SJSA1 (cell line): ENCODE measurements at regions not wholly inside any gene's neighbourhood (a gene's known extent, or its start where the extent isn't known, plus 50 kb on each side); places are given as distances from the start of the nearest gene placed in this dataset.
A peak's percentile ranks its signal among the peaks of the same experiment; 100 is the strongest.
"Not testable (repeated sequence)": the region's sequence is repeated elsewhere in the genome, so short reads cannot be mapped to it uniquely, and the experiment has no call there.

Experiments
- DNase-seq, 2 experiments: peaks; one replicate each; pipeline ENCODE4 v3.0.0-alpha.2; 2015 to 2020; ENCODE audit warnings: low spot score in 2 of 2, low read depth in 1 of 2
- H3K27ac ChIP-seq: fragments of 250-450 bp; sonication (Bioruptor Pico); 2 replicates; pipeline ENCODE4 v1.5.1; 2020; ENCODE audit warnings: mild to moderate bottlenecking, moderate library complexity
- H3K27me3 ChIP-seq: fragments of 250-450 bp; sonication (Bioruptor Pico); replicated peaks from 2 replicates; pipeline ENCODE4 v1.5.1; 2020; ENCODE audit warnings: mild to moderate bottlenecking, moderate library complexity
- H3K36me3 ChIP-seq: fragments of 250-450 bp; sonication (Bioruptor Pico); 2 replicates; pipeline ENCODE4 v1.5.1; 2020; ENCODE audit warnings: mild to moderate bottlenecking
- H3K4me1 ChIP-seq: fragments of 250-450 bp; sonication (Bioruptor Pico); replicated peaks from 2 replicates; pipeline ENCODE4 v1.6.1; 2021; ENCODE audit warnings: mild to moderate bottlenecking
- H3K4me3 ChIP-seq: fragments of 250-450 bp; sonication (Bioruptor Pico); 2 replicates; pipeline ENCODE4 v1.5.1; 2020; ENCODE audit warnings: mild to moderate bottlenecking
- H3K9me3 ChIP-seq: fragments of 250-450 bp; sonication (Bioruptor Pico); replicated peaks from 2 replicates; pipeline ENCODE4 v1.5.1; 2020; ENCODE audit warnings: mild to moderate bottlenecking

GRCh38 chr16:87199379-87199778 is 117.8 kb downstream of the C16orf95 start:
- H3K4me1 ChIP-seq, result peaks cover 61% of the 10 kb centered on the region
- no peak overlapping the region for H3K27ac ChIP-seq
- H3K36me3 ChIP-seq, result no peaks in the 10 kb centered on the region; the same call in 1 of the 2 replicates
- no peak overlapping the region for H3K4me3 ChIP-seq
- no peaks in the 10 kb centered on the region; the same call in 1 of the 2 replicates for H3K9me3 ChIP-seq
- no peak for DNase-seq
- H3K27me3 ChIP-seq, result no peaks in the 10 kb centered on the region

GRCh38 chr16:87199901-87200300 is 117.3 kb downstream of the C16orf95 start:
- no peak for DNase-seq
- H3K27ac ChIP-seq, result no peak overlapping the region
- no peaks in the 10 kb centered on the region; the same call in 1 of the 2 replicates for H3K9me3 ChIP-seq
- H3K27me3 ChIP-seq, result no peaks in the 10 kb centered on the region
- H3K4me1 ChIP-seq, result peaks cover 64% of the 10 kb centered on the region
- no peak overlapping the region for H3K4me3 ChIP-seq
- H3K36me3 ChIP-seq, result no peaks in the 10 kb centered on the region; the same call in 1 of the 2 replicates

GRCh38 chr16:87200637-87201036 is 116.6 kb downstream of the C16orf95 start:
- H3K27ac ChIP-seq, result peak overlapping the region; percentile 72

GRCh38 chr16:87201052-87201451 is 116.1 kb downstream of the C16orf95 start:
- H3K9me3 ChIP-seq, result no peaks in the 10 kb centered on the region
- H3K27ac ChIP-seq, result peak overlapping the region; percentile 72
- DNase-seq, result peak; percentile 90 to 94
- H3K4me3 ChIP-seq, result no peak overlapping the region
- peaks cover 62% of the 10 kb centered on the region for H3K4me1 ChIP-seq
- H3K27me3 ChIP-seq, result no peaks in the 10 kb centered on the region
- H3K36me3 ChIP-seq, result no peaks in the 10 kb centered on the region

More at GRCh38 chr16:87200637-87201036, 116.6 kb downstream of the C16orf95 start:
- no peak for DNase-seq
- Histone ChIP-seq H3K36me3 (no peaks in the 10 kb centered on the region), H3K4me3 (no peak overlapping the region), H3K4me1 (peaks cover 62% of the 10 kb centered on the region), H3K27me3 (no peaks in the 10 kb centered on the region), H3K9me3 (no peaks in the 10 kb centered on the region; the same call in 1 of the 2 replicates)

- peak overlapping the region; percentile 72 for H3K27ac ChIP-seq
- no peak overlapping the region for H3K4me3 ChIP-seq
- H3K4me1 ChIP-seq, result peaks cover 65% of the 10 kb centered on the region
- H3K27me3 ChIP-seq, result no peaks in the 10 kb centered on the region
- no peaks in the 10 kb centered on the region for H3K36me3 ChIP-seq
- no peaks in the 10 kb centered on the region for H3K9me3 ChIP-seq
- DNase-seq, result no peak
Measured at GRCh38 chr16:87201790-87202189, 115.4 kb downstream of the C16orf95 start.

- H3K4me1 ChIP-seq, result peaks cover 71% of the 10 kb centered on the region
- H3K4me3 ChIP-seq, result no peak overlapping the region
- no peaks in the 10 kb centered on the region for H3K27me3 ChIP-seq
- no peaks in the 10 kb centered on the region for H3K36me3 ChIP-seq
- peak overlapping the region; percentile 72 for H3K27ac ChIP-seq
- H3K9me3 ChIP-seq, result no peaks in the 10 kb centered on the region
- peak in 1 of 2 experiments; percentile 66 for DNase-seq
Measured at GRCh38 chr16:87202346-87202745, 114.8 kb downstream of the C16orf95 start.

- peak; percentile 90 to 94 for DNase-seq
- Histone ChIP-seq H3K4me3 (no peak overlapping the region), H3K9me3 (no peaks in the 10 kb centered on the region), H3K27me3 (no peaks in the 10 kb centered on the region), H3K36me3 (no peaks in the 10 kb centered on the region), H3K27ac (peak overlapping the region; percentile 80), H3K4me1 (peaks cover 79% of the 10 kb centered on the region)
Measured at GRCh38 chr16:87203060-87203656, 114.0 kb downstream of the C16orf95 start.

GRCh38 chr16:87206646-87207451 is 110.3 kb downstream of the C16orf95 start:
- Histone ChIP-seq H3K27me3 (no peaks in the 10 kb centered on the region), H3K9me3 (no peaks in the 10 kb centered on the region), H3K27ac (peak overlapping the region; percentile 82), H3K4me1 (peaks cover 86% of the 10 kb centered on the region), H3K4me3 (no peak overlapping the region), H3K36me3 (no peaks in the 10 kb centered on the region)
- DNase-seq, result peak; percentile 76 to 93

GRCh38 chr16:87207509-87207908 is 109.7 kb downstream of the C16orf95 start:
- H3K4me3 ChIP-seq, result no peak overlapping the region
- peaks cover 83% of the 10 kb centered on the region for H3K4me1 ChIP-seq
- H3K27ac ChIP-seq, result peak overlapping the region; percentile 82

GRCh38 chr16:87207965-87208364 is 109.2 kb downstream of the C16orf95 start:
- peak in 1 of 2 experiments; percentile 66 for DNase-seq
- Histone ChIP-seq H3K36me3 (no peaks in the 10 kb centered on the region), H3K4me3 (no peak overlapping the region), H3K9me3 (no peaks in the 10 kb centered on the region), H3K4me1 (peaks cover 85% of the 10 kb centered on the region), H3K27me3 (no peaks in the 10 kb centered on the region), H3K27ac (peak overlapping the region; percentile 82)

More at GRCh38 chr16:87207509-87207908, 109.7 kb downstream of the C16orf95 start:
- DNase-seq, result no peak
- no peaks in the 10 kb centered on the region for H3K9me3 ChIP-seq
- H3K27me3 ChIP-seq, result no peaks in the 10 kb centered on the region
- H3K36me3 ChIP-seq, result no peaks in the 10 kb centered on the region

GRCh38 chr16:87208968-87209367 is 108.2 kb downstream of the C16orf95 start:
- H3K4me1 ChIP-seq, result peaks cover 86% of the 10 kb centered on the region
- H3K27me3 ChIP-seq, H3K4me3 ChIP-seq: not testable (repeated sequence)

GRCh38 chr16:87209808-87210512 is 107.2 kb downstream of the C16orf95 start:
- H3K27me3 ChIP-seq, result no peaks in the 10 kb centered on the region
- peaks cover 81% of the 10 kb centered on the region for H3K4me1 ChIP-seq

More at GRCh38 chr16:87208968-87209367, 108.2 kb downstream of the C16orf95 start:
- DNase-seq, H3K27ac ChIP-seq, H3K36me3 ChIP-seq, H3K9me3 ChIP-seq: not testable (repeated sequence)

GRCh38 chr16:87210894-87211293 is 106.3 kb downstream of the C16orf95 start:
- H3K36me3 ChIP-seq, result peaks cover 4% of the 10 kb centered on the region
- H3K27me3 ChIP-seq, result no peaks in the 10 kb centered on the region
- no peaks in the 10 kb centered on the region for H3K9me3 ChIP-seq
- DNase-seq, result peak in 1 of 2 experiments; percentile 51
- H3K27ac ChIP-seq, result peak overlapping the region; percentile 91
- H3K4me1 ChIP-seq, result peaks cover 83% of the 10 kb centered on the region
- no peak overlapping the region for H3K4me3 ChIP-seq

More at GRCh38 chr16:87209808-87210512, 107.2 kb downstream of the C16orf95 start:
- DNase-seq, result no peak
- Histone ChIP-seq H3K9me3 (no peaks in the 10 kb centered on the region), H3K27ac (no peak overlapping the region), H3K4me3 (no peak overlapping the region), H3K36me3 (0 out of 2 replicates have a peak, but pooled peaks cover 2% of the 10 kb centered on the region)
